ENCODE measurements at regions not wholly inside any gene's neighbourhood (a gene's known extent, or its start where the extent isn't known, plus 50 kb on each side); places are given as distances from the start of the nearest gene placed in this dataset.

- no peak for TF ChIP-seq POLR2AphosphoS5 (IDR thresholded peaks at IDR 0.05; ENCODE audit: low read depth)
- TF ChIP-seq, protein P1, sequence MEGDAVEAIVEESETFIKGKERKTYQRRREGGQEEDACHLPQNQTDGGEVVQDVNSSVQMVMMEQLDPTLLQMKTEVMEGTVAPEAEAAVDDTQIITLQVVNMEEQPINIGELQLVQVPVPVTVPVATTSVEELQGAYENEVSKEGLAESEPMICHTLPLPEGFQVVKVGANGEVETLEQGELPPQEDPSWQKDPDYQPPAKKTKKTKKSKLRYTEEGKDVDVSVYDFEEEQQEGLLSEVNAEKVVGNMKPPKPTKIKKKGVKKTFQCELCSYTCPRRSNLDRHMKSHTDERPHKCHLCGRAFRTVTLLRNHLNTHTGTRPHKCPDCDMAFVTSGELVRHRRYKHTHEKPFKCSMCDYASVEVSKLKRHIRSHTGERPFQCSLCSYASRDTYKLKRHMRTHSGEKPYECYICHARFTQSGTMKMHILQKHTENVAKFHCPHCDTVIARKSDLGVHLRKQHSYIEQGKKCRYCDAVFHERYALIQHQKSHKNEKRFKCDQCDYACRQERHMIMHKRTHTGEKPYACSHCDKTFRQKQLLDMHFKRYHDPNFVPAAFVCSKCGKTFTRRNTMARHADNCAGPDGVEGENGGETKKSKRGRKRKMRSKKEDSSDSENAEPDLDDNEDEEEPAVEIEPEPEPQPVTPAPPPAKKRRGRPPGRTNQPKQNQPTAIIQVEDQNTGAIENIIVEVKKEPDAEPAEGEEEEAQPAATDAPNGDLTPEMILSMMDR (IDR thresholded peaks at IDR 0.05; ENCODE audit: insufficient read depth, low read length), result no peak
Measured at GRCh38 chr5:109496112-109496511, 86.3 kb upstream of the PJA2 start.

Measured in HL-60 (cell line).